Caco-2 (cell line): ENCODE measurements at regions not wholly inside any gene's neighbourhood (a gene's known extent, or its start where the extent isn't known, plus 50 kb on each side); places are given as distances from the start of the nearest gene placed in this dataset.

Source experiments
- BruUV-seq: library from RNA; stranded (reverse); fragments of 400-500 nt; replicated peaks from 2 replicates; lab custom pipeline; 2021; lab: Mats Ljungman, UMichigan
- CTCF ChIA-PET: fragments of 300-600 bp; sonication (Branson Sonifier 250); formaldehyde crosslinking; loops from one replicate; lab custom pipeline; 2022; ENCODE audit warnings: antibody characterized with exemption; lab: Charles Lee
- POLR2A ChIA-PET: fragments of 300-600 bp; sonication (Branson Sonifier 250); formaldehyde crosslinking; loops from one replicate; lab custom pipeline; 2022; ENCODE audit warnings: antibody characterized with exemption; lab: Charles Lee
- DNase-seq, 2 experiments: peaks; one replicate each; pipeline versions ENCODE4 v3.0.0 to v3.0.0-alpha.2; 2020 to 2022
- H3K27me3 ChIP-seq: replicated peaks from 2 replicates; pipeline ENCODE4 v1.6.0; 2011; ENCODE audit warnings: low read length; ENCODE audit not compliant: control insufficient read depth, insufficient read depth
- H3K36me3 ChIP-seq: 2 replicates; pipeline ENCODE4 v1.5.1; 2011; ENCODE audit warnings: low read length; ENCODE audit not compliant: control insufficient read depth, insufficient read depth
- H3K4me1 ChIP-seq: fragments of 250-450 bp; sonication (Bioruptor Pico); 2 replicates; pipeline ENCODE4 v1.5.1; 2020; ENCODE audit warnings: mild to moderate bottlenecking
- H3K4me3 ChIP-seq: 2 replicates; pipeline ENCODE4 v1.5.1; 2011; ENCODE audit warnings: low read depth, mild to moderate bottlenecking, control low read depth, low read length
- H3K9me3 ChIP-seq: fragments of 250-450 bp; sonication (Bioruptor Pico); 2 replicates; pipeline ENCODE4 v1.5.1; 2020; ENCODE audit warnings: mild to moderate bottlenecking, moderate library complexity
- H3K27ac Mint-ChIP-seq: one replicate; pipeline ENCODE4 v1.8.0; 2022; ENCODE audit warnings: mixed read lengths; ENCODE audit not compliant: unreplicated experiment
- H3K27me3 Mint-ChIP-seq: one replicate; pipeline ENCODE4 v1.8.0; 2022; ENCODE audit warnings: mixed read lengths; ENCODE audit not compliant: insufficient read depth, unreplicated experiment
- H3K36me3 Mint-ChIP-seq: one replicate; pipeline ENCODE4 v1.8.0; 2022; ENCODE audit warnings: mild to moderate bottlenecking, mixed read lengths; ENCODE audit not compliant: insufficient read depth, unreplicated experiment
- H3K4me1 Mint-ChIP-seq: one replicate; pipeline ENCODE4 v1.8.0; 2022; ENCODE audit warnings: low read depth, mixed read lengths; ENCODE audit not compliant: unreplicated experiment
- H3K4me3 Mint-ChIP-seq: one replicate; pipeline ENCODE4 v1.8.0; 2022; ENCODE audit warnings: mild to moderate bottlenecking, moderate library complexity, mixed read lengths; ENCODE audit not compliant: unreplicated experiment
- H3K9me3 Mint-ChIP-seq: one replicate; pipeline ENCODE4 v1.8.0; 2022; ENCODE audit warnings: mixed read lengths; ENCODE audit not compliant: unreplicated experiment
- intact Hi-C: fragments of 100-400 bp; cut with micrococcal nuclease; formaldehyde crosslinking; loops from one replicate; pipeline ENCODE4 v1.10.0; 2022; ENCODE audit not compliant: unreplicated experiment
- TF ChIP-seq, protein P1 (sequence below), 2 experiments: fragments of 200-600 bp in 1 of 2; IDR thresholded peaks; 1 replicate in 1 of 2; 2 replicates in 1 of 2; pipeline versions ENCODE4 v1.5.1 to v1.8.0; 2011 to 2022; ENCODE audit warnings: antibody characterized with exemption in 1 of 2, control low read depth in 1 of 2, inconsistent platforms in 1 of 2, low read depth in 1 of 2, low read length in 1 of 2, mild to moderate bottlenecking in 1 of 2, moderate library complexity in 1 of 2; ENCODE audit not compliant: insufficient read depth in 1 of 2, severe bottlenecking in 1 of 2, unreplicated experiment in 1 of 2

DNA sequence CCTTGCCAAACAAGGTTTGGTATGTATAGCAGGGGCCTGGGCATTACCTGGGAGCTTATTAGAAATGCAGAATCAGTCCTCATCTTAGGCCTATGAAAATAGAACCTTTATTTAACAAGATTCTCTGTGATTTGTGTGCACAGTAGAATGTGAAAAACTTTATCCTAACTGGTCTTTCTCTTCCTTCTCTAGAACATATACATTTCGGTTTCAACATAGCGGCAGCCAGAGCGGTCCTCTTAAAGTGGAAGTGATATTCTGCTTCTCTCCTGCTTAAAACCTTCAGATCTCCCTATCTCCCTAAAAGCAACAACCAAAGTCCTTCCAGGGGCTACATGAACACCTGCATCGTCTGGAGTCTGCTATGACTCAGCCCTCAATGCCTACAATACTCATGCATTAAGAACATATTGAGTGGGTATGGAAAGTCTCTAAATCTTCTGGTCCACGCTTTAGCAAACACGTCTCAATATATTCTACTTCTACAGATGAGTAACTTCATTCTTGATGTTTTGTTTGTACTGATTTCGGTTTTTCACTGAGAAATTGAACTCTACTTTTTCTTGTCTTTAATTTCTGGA is 84.5 kb downstream of the SPRY2 start:
- POLR2A ChIA-PET, result no interaction called here
- H3K36me3 ChIP-seq, result no peaks in the 10 kb centered on the region
- Mint-ChIP-seq H3K27ac (no peak overlapping the region), H3K4me1 (no peaks in the 10 kb centered on the region), H3K4me3 (no peak overlapping the region), H3K27me3 (no peaks in the 10 kb centered on the region), H3K36me3 (no peaks in the 10 kb centered on the region), H3K9me3 (no peaks in the 10 kb centered on the region)
- no peaks in the 10 kb centered on the region; the same call in none of the 2 replicates for H3K9me3 ChIP-seq
- intact Hi-C loops, result no loop called here
- H3K4me1 ChIP-seq, result no peaks in the 10 kb centered on the region
- CTCF ChIA-PET, result no interaction called here
- BruUV-seq, result no TSS peak
- no peak overlapping the region for H3K4me3 ChIP-seq
- no peaks in the 10 kb centered on the region for H3K27me3 ChIP-seq
- TF ChIP-seq, protein P1, sequence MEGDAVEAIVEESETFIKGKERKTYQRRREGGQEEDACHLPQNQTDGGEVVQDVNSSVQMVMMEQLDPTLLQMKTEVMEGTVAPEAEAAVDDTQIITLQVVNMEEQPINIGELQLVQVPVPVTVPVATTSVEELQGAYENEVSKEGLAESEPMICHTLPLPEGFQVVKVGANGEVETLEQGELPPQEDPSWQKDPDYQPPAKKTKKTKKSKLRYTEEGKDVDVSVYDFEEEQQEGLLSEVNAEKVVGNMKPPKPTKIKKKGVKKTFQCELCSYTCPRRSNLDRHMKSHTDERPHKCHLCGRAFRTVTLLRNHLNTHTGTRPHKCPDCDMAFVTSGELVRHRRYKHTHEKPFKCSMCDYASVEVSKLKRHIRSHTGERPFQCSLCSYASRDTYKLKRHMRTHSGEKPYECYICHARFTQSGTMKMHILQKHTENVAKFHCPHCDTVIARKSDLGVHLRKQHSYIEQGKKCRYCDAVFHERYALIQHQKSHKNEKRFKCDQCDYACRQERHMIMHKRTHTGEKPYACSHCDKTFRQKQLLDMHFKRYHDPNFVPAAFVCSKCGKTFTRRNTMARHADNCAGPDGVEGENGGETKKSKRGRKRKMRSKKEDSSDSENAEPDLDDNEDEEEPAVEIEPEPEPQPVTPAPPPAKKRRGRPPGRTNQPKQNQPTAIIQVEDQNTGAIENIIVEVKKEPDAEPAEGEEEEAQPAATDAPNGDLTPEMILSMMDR (IDR thresholded peaks at IDR 0.05; ENCODE audit: insufficient read depth in 1 of 2, low read depth in 1 of 2, low read length in 1 of 2, severe bottlenecking in 1 of 2, unreplicated experiment in 1 of 2), result no peak
- DNase-seq, result no peak

DNA sequence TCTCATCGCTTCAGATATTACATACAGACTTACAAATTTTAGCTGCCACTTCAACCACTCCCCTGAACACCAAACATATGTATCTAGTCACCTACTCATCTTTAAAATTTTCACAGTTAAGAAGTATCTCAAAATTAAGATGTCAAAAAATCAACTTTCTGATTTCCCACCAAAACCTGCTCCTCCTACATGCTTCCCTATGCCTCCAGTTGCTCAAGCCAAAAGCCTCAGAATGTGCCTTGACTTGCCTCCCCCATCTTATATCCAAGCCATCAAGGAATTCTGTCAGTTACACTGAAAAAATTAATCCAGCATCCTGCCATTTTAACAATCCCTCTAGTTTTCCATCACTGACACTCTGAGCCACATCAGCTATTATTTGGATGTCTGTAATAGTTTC is 85.0 kb downstream of the SPRY2 start:
- TF ChIP-seq, protein P1 (IDR thresholded peaks at IDR 0.05; ENCODE audit: insufficient read depth in 1 of 2, low read depth in 1 of 2, low read length in 1 of 2, severe bottlenecking in 1 of 2, unreplicated experiment in 1 of 2), result no peak
- CTCF ChIA-PET, result no interaction called here
- no peak overlapping the region for H3K4me3 ChIP-seq
- no peak overlapping the region for H3K4me3 Mint-ChIP-seq
- H3K36me3 Mint-ChIP-seq, result no peaks in the 10 kb centered on the region
- H3K27me3 Mint-ChIP-seq, result no peaks in the 10 kb centered on the region
- BruUV-seq, result no TSS peak
- no peaks in the 10 kb centered on the region for H3K27me3 ChIP-seq
- H3K36me3 ChIP-seq, result no peaks in the 10 kb centered on the region
- no peaks in the 10 kb centered on the region for H3K9me3 Mint-ChIP-seq
- POLR2A ChIA-PET, result no interaction called here
- no peaks in the 10 kb centered on the region for H3K4me1 ChIP-seq
- no peaks in the 10 kb centered on the region for H3K4me1 Mint-ChIP-seq
- no peak for DNase-seq
- H3K27ac Mint-ChIP-seq, result no peak overlapping the region
- intact Hi-C loops, result no loop called here
- H3K9me3 ChIP-seq, result no peaks in the 10 kb centered on the region; the same call in none of the 2 replicates

DNA sequence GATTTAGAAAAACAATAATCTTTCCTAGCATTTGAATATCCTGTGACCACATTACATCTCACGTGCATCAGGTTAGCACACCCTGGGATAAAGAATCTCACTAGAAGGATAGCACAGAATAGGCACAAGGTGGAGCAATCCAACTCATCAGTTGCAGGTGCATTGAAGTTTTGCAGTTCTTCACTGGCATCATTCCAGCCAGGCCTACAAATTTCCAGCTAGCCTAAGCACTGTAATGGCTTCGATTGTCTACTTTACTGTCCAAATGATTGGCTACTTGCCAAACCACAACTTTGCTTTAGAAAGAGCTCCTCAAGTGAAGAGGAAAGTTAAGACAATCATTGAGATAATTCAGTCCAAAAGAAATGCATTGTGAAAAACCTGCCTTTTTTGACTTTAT is 89.5 kb downstream of the SPRY2 start:
- Mint-ChIP-seq H3K4me3 (no peak overlapping the region), H3K4me1 (no peaks in the 10 kb centered on the region), H3K27me3 (no peaks in the 10 kb centered on the region), H3K36me3 (no peaks in the 10 kb centered on the region), H3K27ac (no peak overlapping the region), H3K9me3 (no peaks in the 10 kb centered on the region)
- intact Hi-C loops, result no loop called here
- Histone ChIP-seq H3K27me3 (no peaks in the 10 kb centered on the region), H3K36me3 (no peaks in the 10 kb centered on the region), H3K9me3 (no peaks in the 10 kb centered on the region), H3K4me3 (no peak overlapping the region), H3K4me1 (no peaks in the 10 kb centered on the region)
- no TSS peak for BruUV-seq
- no peak for DNase-seq
- TF ChIP-seq, protein P1 (IDR thresholded peaks at IDR 0.05; ENCODE audit: insufficient read depth in 1 of 2, low read depth in 1 of 2, low read length in 1 of 2, severe bottlenecking in 1 of 2, unreplicated experiment in 1 of 2), result no peak
- ChIA-PET CTCF (no interaction called here), POLR2A (no interaction called here)
